ENCODE measurements at regions not wholly inside any gene's neighbourhood (a gene's known extent, or its start where the extent isn't known, plus 50 kb on each side); places are given as distances from the start of the nearest gene placed in this dataset.
"Not testable (repeated sequence)": the region's sequence is repeated elsewhere in the genome, so short reads cannot be mapped to it uniquely, and the experiment has no call there.

DNA sequence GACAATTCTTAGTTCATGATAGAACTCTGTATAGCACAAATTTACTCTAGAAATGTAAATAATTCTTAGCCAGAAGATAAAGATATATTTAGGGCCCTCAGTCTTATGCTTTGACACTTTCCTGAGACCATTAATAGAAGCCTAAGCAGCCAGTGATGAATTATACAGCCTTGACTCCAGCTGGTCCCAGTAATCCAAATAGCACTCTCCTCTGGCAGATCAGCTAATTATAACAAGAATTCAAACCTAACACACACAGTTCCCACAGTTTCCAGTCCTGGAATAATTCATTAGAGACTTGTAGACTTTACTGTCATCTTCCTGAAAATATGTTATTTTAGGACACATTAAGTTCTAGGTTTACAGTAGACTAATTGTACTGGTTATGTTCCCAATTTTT is 50.4 kb downstream of the SHOC1 start:
- DNase-seq (ENCODE audit: low read depth) = no peak

DNA sequence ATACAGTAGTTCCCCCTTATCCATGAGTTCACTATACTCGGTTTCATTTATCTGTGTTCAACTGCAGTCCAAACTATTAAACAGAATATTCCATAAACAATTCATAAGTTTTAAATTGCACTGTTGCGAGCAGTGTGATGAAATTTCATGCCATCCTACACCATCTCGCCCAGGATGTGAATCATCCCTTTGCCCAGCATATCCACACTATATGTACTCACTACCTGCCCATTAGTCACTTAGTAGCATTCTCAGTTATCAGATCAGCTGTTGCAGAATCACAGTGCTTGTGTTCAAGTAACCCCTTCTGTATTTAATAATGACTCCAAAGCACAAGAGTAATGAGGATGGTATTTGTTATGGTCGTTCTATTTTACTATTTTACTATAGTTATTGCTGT is 51.5 kb downstream of the SHOC1 start:
- peak; percentile 24 for DNase-seq (ENCODE audit: low read depth)

DNA sequence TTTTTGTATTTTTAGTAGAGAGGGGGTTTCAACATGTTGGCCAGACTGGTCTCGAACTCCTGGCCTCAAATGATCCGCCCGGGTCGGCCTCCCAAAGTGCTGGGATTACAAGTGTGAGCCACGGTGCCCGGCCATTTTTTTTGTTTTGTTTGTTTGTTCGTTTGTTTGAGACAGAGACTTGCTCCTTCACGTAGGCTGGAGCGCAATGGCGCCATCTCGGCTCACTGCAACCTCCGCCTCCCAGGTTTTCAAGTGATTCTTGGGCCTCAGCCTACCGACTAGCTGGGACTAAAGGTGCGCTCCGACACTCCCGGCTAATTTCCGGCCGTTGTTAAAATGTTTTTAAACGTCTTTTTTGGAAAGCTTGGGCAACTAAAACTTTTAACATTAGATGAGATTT is 54.0 kb downstream of the SHOC1 start:
- no peak for DNase-seq (ENCODE audit: low read depth)

DNA sequence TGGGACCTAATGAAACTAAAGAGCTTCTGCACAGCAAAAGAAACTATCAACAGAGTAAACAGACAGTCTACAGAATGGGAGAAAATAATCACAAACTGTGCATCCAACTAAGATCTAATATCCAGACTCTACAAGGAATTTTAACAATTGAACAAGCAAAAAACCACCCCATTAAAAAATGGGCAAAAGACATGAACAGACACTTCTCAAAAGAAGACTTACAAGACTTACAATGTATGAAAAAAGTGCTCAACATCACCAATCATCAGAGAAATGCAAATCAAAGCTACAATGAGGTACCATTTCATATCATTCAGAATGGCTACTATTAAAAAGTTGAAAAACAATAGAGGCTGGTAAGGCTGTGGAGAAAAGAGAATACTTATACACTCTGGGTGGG is 58.0 kb downstream of the SHOC1 start:
- no peak for DNase-seq (ENCODE audit: low read depth)

DNA sequence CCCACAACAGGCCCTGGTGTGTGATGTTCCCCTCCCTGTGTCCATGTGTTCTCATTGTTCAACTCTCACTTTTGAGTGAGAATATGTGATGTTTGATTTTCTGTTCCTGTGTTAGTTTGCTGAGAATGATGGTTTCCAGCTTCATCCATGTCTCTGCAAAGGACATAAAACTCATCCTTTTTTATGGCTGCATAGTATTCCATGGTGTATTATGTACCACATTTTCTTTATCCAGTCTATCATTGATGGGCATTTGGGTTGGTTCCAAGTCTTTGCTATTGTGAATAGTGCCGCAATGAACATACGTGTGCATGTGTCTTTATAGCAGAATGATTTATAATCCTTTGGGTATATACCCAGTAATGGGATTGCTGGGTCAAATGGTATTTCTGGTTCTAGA is 59.4 kb downstream of the SHOC1 start:
- not testable (repeated sequence) for DNase-seq (ENCODE audit: low read depth)

DNA sequence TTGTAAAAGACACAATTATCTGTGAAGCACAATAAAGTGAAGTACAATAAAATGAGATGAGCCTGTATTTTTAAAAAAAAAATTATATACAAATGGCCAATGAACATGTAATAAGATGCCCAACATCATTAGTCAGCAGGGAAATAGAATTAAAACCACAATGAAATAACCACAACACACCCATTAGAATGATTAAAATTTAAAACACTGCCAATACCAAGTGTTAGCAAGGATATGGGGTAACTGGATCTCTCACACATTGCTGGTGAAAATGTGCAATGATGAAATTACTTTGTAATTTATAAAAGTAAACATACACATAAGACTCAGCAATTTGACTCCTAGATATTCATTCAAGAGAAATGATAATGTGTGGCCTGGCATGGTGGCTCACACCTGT is 62.8 kb downstream of the SHOC1 start:
- DNase-seq (ENCODE audit: low read depth) = no peak

DNA sequence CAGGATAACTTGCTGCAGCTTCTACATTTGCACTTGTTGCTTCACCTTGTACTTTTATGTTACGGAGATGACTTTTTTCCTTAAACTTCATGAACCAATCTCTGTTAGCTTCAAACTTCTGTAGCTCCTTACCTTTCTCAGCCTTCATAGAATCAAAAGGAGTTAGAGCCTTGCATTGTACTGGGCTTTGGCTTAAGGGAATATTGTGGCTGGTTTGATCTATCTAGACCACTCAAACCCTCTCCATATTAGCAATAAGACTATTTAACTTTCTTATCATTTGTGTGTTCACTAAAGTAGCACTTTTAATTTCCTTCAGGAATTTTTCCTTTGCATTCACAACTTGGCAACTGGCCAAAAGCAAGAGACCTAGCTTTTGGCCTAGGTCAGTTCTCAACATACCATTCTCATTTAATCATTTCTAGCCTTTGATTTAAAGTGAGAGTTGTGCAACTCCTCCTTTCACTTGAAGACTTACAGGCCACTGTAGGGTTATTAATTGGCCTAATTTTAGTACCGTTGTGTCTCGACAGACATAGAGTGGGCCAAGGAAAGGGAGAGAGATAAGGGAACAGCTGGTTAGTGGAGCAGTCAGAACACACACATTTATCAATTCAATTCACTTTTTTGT is 63.7 kb downstream of the SHOC1 start:
- DNase-seq (ENCODE audit: low read depth) = no peak

DNA sequence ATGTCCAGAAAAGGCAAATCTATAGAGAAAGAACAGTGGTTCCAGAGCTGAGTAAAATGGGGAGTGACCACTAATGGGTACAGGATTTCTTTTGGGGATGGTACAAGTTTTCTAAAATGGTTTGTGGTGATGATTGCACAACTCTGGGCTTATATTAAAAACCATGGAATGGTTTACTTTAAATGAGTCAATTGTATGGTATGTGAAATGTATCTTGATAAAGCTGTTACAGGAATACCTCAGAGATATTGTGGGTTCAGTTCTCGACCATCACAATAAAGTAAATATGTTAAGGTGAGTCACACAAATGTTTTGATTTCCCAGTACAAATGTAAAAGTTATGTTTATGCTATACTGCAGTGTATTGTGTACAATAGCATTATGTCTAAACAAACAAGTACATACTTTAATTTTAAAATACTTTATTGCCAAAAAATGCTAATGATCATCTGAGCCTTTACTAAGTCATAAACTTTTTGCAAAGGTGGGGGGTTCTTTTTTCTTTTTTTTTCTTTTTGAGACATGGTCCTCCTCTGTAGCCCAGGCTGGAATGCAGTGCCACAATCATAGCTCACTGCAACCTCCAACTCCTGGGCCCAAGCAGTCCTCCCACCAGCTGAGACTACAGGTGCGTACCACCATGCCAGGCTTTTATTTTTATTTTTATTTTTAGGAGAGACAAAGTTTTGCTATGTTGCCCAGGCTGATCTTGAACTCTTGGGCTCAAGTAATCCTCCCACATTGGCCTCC is 65.9 kb downstream of the SHOC1 start:
- peak; percentile 67 for DNase-seq (ENCODE audit: low read depth)

DNA sequence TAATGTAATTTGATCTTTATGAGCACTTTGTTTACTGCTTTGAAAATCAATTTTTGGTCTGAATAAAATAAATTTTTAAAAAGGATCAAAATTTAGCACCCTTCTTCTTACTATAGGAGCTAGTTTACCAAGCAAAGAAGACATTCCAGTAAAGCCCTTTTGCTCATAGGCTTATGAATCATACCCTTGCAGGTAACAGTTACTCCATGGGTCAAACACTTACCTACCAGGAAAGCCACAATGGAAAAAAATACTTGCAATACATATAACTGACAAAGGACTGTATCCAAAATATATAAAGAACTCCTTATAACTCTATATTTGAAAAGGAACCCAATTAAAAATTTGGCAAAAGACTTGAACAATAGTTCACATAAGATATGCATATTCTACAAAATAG is 66.6 kb downstream of the SHOC1 start:
- no peak for DNase-seq (ENCODE audit: low read depth)

DNA sequence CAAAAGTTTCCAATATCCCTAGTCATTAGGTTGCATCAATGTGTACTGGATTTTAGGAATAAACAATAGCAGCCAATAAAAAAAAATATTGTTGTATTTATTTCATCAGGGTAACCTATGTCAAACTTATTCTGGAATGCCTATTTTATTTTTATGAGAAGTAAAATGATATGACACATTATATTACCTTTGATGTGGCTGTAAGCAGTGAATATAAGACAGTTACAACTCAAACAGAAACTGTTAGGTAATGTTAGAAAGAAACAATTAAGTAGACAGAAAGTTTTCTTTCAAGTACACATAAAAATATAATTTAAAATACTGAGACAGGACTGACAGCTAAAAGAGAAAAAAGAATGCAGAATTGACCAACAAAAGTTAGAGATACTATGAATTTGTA is 65.5 kb downstream of the GNG10 start:
- no peak for DNase-seq (ENCODE audit: low read depth)

DNA sequence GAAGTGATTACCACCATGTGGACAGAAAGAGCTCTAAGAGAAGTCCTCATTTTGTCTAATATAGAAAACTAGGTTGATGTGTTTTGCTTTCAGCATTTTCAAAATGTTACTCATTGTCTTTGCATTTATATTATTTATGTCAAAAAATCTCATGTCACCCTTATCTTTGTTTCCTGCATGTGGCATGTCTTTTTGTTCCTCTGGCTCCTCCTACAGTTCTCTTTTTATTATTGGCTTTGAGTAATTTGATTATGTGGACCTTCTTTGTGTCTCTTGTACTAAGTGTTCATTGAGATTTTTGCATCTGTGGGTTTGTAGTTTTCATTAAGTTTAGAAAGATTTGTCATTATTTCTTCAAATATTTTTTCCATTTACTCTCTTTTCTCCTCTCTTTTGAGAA is 58.8 kb downstream of the GNG10 start:
- no peak for DNase-seq (ENCODE audit: low read depth)
